ENCODE measurements at regions not wholly inside any gene's neighbourhood (a gene's known extent, or its start where the extent isn't known, plus 50 kb on each side); places are given as distances from the start of the nearest gene placed in this dataset.

- peak in 1 of 2 donors; percentile 45 for DNase-seq
- H3K27ac ChIP-seq, result peak overlapping the region; percentile 40 to 93
- intact Hi-C loops (cut with DNase I; ENCODE audit: low total_unique reads), result no loop called here
- TF ChIP-seq CTCF (IDR thresholded peaks at IDR 0.05) (no peak), POLR2A (IDR thresholded peaks at IDR 0.05) (no peak)
- no peaks in the 10 kb centered on the region for H3K27me3 ChIP-seq
- no peaks in the 10 kb centered on the region for H3K9me3 ChIP-seq
- H3K4me3 ChIP-seq, result no peak overlapping the region
- no peaks in the 10 kb centered on the region for H3K36me3 ChIP-seq
- peaks cover 23 to 50% of the 10 kb centered on the region in 2 donors for H3K4me1 ChIP-seq
Observed at GRCh38 chr2:43080571-43081021, 145.8 kb downstream of the ZFP36L2 start.

GRCh38 chr2:43078781-43079755 is 147.3 kb downstream of the ZFP36L2 start:
- Histone ChIP-seq H3K27me3 (no peaks in the 10 kb centered on the region), H3K4me3 (no peak overlapping the region), H3K4me1 (peaks cover 20 to 47% of the 10 kb centered on the region in 2 donors), H3K9me3 (no peaks in the 10 kb centered on the region), H3K27ac (no peak overlapping the region), H3K36me3 (no peaks in the 10 kb centered on the region)
- DNase-seq, result no peak
- TF ChIP-seq CTCF (IDR thresholded peaks at IDR 0.05) (no peak), POLR2A (IDR thresholded peaks at IDR 0.05) (no peak)
- intact Hi-C loops (cut with DNase I; ENCODE audit: low total_unique reads), result no loop called here

GRCh38 chr2:43078301-43078700 is 148.1 kb downstream of the ZFP36L2 start:
- H3K4me3 ChIP-seq, result no peak overlapping the region
- no peak for TF ChIP-seq CTCF (IDR thresholded peaks at IDR 0.05)
- no peak for TF ChIP-seq POLR2A (IDR thresholded peaks at IDR 0.05)
- H3K4me1 ChIP-seq, result peaks cover 20 to 39% of the 10 kb centered on the region in 2 donors
- intact Hi-C loops (cut with DNase I; ENCODE audit: low total_unique reads), result no loop called here
- no peak for DNase-seq
- H3K27ac ChIP-seq, result no peak overlapping the region
- no peaks in the 10 kb centered on the region for H3K9me3 ChIP-seq
- H3K27me3 ChIP-seq, result no peaks in the 10 kb centered on the region
- no peaks in the 10 kb centered on the region for H3K36me3 ChIP-seq

- Histone ChIP-seq H3K27ac (peak overlapping the region in 1 of 2 donors; percentile 27), H3K4me1 (peaks cover 19 to 35% of the 10 kb centered on the region in 2 donors), H3K9me3 (no peaks in the 10 kb centered on the region), H3K36me3 (no peaks in the 10 kb centered on the region), H3K4me3 (no peak overlapping the region), H3K27me3 (no peaks in the 10 kb centered on the region)
- intact Hi-C loops (cut with DNase I; ENCODE audit: low total_unique reads), result no loop called here
- TF ChIP-seq CTCF (IDR thresholded peaks at IDR 0.05), result no peak
- no peak for DNase-seq
Observed at GRCh38 chr2:43077876-43078275, 148.5 kb downstream of the ZFP36L2 start.

- Histone ChIP-seq H3K9me3 (no peaks in the 10 kb centered on the region), H3K27ac (peak overlapping the region; percentile 82 to 83), H3K27me3 (no peaks in the 10 kb centered on the region), H3K4me3 (no peak overlapping the region), H3K36me3 (no peaks in the 10 kb centered on the region), H3K4me1 (peaks cover 15 to 28% of the 10 kb centered on the region in 2 donors)
- no peak for DNase-seq
- no peak for TF ChIP-seq CTCF (IDR thresholded peaks at IDR 0.05)
- intact Hi-C loops (cut with DNase I; ENCODE audit: low total_unique reads), result no loop called here
Observed at GRCh38 chr2:43076676-43077075, 149.7 kb downstream of the ZFP36L2 start.
